ENCODE measurements at regions not wholly inside any gene's neighbourhood (a gene's known extent, or its start where the extent isn't known, plus 50 kb on each side); places are given as distances from the start of the nearest gene placed in this dataset.

GRCh38 chr6:94362061-94362864 lies 942.9 kb upstream of the EPHA7 start:
- DNase-seq = no peak

DNA sequence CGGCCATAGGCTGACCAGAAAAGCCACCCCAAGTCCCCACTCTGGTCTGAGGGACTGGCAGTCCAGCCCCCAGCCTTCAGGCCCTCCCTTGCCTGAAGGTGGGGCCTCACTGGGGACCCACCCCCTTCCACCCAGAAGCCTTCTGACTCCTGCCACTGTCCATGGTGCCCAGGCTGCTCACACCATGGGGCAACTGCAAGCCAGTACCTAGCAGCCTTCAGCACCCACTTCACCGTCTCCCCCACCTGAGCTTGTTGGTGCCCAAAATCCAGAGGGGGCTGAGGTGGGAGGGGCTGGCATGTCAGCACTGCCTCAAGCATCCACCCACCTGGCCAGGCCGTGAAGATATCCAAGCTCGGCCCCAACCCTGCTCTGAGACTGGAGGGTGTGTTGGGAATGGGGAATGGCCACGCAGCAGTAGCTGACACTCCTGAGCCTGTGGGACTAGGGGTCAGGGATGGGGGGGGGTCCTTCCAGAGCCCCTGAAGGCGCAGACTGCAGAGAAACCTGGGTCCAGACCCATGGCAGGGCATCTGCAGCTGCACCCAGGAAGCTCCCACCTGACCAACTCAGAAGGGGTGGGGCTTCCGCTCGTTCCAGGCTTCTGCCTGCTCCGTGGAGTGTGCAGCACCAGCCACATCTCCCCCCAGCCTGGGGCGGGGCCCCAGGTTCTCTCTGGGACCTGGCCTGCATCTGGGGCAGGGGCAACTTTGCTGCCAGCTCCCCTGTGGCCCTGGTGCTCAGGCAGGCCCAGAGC lies 942.1 kb upstream of the EPHA7 start:
- DNase-seq = no peak

DNA sequence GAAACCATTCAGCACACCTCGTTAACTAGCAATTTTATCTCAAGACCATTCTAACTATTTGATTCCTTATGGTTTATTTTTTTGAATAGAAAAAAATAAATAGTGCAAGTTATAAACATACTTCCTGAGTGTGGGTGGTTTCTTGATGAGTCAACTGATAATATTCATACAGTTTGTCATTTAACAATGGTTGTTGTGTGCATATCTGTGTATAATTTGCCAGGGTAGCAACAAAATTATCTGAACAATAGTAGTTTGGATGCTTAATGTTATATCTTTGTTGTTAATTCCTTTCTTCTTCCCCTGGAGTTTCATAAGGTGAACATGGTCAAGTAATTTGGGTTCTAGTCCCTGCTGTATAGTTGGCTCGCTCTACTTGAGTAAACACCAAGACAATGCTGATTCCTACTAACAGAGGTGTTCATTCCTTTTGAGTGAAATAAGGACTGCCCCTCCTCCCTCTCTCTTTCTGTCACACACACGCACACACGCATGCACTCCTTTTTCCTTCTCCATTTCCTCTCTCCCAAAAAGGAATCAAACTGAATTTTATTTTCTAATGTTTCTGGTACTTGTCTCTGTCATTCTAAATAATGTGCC lies 938.1 kb upstream of the EPHA7 start:
- no peak for DNase-seq

- DNase-seq = no peak
Measured at GRCh38 chr6:94350833-94351232, 931.5 kb upstream of the EPHA7 start.

DNA sequence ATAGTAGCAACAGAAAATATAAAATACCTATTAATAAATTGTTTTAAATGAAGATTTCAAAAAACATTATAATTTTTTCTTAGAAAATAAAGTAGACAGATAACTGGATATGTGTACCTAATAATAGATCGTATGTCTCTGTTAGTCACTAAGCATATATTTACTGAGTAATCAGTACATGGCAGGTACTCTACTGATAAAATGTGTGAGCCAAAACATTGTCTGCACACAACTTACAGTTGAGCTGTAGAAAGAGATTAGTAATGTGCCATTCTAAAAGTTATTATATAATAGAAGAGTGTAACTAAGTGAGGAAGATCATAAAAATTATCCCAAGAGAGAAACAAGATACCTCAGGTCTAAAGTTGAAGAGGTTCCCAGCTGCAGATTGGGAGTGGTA lies 929.9 kb upstream of the EPHA7 start:
- DNase-seq = no peak

DNA sequence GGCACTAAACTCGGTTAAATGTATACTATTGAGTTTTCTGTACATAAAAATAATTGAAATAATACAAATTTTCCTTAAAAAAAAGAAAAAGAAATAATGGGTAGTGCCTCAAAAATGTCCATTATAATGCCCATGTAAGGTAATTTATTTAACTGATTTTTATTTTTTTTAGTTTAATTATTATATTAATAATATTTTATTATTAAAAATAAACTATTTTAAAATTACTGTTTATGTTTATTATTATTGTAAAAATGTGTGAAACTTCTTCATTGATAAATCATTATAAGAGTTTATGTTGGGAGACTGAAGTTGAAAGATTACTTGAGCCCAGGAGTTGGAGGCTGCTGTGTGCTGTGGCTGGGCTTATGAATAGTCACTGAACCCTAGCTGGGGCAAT lies 925.5 kb upstream of the EPHA7 start:
- no peak for DNase-seq

DNA sequence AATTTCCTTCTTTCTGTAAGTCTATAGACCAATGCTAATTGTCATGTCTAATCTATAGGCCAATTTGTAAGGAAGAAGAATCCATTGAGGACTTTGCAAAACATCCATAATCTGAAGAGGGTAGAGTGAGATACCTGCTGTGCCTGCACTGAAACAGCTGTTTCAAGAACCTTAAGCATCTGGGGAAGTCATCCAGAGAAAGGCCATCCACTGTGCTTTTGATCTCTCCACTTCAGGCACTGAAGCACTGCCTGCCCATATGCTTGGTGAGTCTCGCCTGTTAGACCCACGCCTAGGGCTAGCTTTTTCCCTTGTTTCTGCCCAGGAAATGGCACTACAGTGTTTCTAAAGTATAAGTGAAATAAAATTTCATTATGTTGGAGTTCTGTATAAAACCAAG lies 921.8 kb upstream of the EPHA7 start:
- DNase-seq = no peak

- no peak for DNase-seq
Measured at GRCh38 chr6:94323853-94324252, 904.5 kb upstream of the EPHA7 start.

DNA sequence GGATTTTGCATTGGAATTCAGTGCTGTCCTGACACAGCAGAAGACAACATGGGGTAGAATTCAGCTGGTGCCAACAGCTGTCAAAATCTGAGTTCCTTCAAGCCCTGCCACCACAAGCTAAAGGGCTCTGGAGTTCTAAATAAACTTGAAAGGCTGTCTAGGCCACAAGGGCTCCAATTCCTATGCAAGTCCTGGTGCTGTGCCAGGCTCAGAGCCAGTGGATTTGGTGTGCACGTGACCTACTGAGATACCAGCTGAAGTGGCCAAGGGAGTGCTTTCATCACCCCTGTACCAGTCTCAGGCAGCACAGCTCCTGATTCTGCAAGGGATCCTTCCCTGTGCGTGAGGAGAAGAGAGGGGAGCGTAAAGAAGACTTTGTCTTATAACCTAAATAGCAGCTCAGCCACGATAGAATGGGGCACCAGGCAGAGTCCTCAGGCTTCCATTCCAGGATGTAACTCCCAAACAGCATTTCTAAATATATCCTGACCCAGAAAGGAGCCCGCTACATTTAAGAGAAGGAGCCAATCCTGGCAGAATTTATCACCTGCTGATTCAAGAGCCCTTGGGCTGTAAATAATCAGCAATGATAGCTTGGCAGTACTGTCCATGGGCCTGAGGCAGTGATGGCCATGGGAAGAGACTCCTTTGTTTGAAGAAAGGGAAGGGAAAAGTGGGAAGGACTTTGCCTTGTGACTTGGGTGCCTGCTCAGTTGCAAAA lies 881.2 kb upstream of the EPHA7 start:
- DNase-seq = no peak

GRCh38 chr6:94289131-94289530 lies 869.8 kb upstream of the EPHA7 start:
- DNase-seq = no peak

- DNase-seq = no peak
Measured at GRCh38 chr6:94278146-94278545, 858.8 kb upstream of the EPHA7 start.

- no peak for DNase-seq
Measured at GRCh38 chr6:94272327-94272726, 853.0 kb upstream of the EPHA7 start.

DNA sequence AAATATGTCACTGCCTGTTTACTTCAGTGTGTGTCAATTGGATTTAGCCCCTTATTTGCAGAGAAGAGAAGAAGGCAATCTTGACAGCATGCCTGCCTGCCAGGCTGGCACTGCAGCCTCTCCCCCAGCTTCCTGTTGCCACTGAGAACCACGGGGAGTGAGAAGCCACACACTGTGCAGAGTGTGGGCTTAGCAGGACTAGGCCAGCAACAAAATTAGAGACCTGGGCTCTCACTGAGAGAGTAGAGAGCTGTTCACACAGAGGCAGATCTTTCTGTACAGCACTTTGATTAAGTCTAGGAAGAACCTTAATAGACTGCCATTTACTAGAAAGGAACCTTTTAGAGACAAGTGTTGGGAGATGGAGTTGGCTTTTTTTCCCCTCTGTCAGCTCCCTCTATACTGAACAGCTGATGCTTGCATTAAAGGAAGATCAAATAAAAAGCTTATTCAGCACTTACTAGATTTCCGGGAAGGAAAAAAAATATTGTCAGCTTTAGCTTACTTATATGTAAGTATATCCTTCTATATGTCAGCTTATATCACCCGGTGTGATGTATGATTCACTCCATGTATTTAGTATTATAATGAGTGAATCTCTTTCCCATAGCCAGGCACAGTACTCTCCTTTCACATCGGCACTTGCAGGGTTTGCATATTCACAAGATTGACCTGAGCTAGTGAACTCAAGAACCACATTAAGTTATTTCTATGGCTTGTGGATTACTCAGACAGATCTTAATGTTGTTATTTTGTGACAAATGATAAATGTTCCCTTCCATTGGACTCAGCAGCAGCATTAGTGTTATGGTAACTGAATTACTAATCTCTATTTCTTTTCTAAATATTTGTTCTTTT lies 851.0 kb upstream of the EPHA7 start:
- DNase-seq = no peak

- DNase-seq = no peak
Measured at GRCh38 chr6:94269256-94269655, 849.9 kb upstream of the EPHA7 start.

DNA sequence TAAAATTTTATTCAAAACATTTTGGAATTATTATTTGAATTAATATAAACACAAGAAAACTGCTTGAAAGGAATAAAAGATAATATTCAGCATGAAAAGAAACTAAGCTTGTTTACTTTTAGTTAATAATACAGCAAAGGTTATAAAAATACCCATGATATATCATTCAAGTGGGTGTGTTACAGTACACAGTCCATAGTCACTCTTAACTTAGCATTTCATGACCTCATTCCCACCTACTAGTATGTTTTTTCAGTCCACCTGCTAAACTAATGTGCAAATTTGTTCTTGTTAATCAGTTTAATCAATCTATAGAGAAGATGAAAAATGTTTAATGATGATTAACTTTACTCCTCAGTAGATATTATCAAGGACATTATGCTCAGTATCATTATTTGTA lies 841.4 kb upstream of the EPHA7 start:
- no peak for DNase-seq

- no peak for DNase-seq
Measured at GRCh38 chr6:94254689-94255088, 835.3 kb upstream of the EPHA7 start.

DNA sequence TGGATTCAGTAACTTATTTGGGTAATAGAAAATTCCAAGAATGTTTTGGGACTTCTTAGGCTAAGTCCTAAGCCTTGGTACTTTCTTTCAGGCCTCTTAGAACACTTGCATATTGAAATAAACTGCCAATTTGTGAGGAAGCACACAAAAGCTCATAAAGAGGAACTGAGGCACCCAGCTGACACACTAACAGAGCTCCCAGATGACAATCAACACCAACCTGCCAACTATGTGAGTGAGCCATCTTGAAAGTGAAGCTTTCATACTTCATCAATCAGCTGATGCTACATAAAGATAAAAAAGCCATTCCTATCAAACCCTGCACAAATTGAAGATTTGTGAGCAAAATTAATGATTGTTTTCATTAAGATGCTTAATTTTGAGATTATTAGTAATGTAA lies 832.5 kb upstream of the EPHA7 start:
- no peak for DNase-seq

- DNase-seq = no peak
Measured at GRCh38 chr6:94245395-94245794, 826.0 kb upstream of the EPHA7 start.

GRCh38 chr6:94238868-94239267 lies 819.5 kb upstream of the EPHA7 start:
- DNase-seq = no peak

DNA sequence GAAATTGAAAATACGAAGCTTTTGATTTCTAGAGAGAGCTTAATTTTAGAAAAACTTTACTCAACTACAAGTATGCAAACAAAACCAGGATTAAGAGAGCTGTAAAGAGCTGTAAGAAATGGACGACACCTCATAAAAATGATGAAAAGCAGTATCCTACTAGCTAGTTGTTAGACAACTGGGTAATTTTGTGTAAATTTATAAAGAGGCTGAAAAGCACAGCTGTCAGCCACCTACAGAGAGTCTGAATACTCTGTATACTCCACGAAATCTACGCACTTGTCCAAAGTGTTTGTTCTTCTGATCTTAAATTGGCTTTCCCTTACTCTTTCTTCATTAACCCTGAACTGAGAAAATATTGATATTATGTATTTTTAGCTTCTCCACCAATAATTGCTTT lies 808.4 kb upstream of the EPHA7 start:
- no peak for DNase-seq

GRCh38 chr6:94217836-94218235 lies 798.5 kb upstream of the EPHA7 start:
- DNase-seq = no peak

DNA sequence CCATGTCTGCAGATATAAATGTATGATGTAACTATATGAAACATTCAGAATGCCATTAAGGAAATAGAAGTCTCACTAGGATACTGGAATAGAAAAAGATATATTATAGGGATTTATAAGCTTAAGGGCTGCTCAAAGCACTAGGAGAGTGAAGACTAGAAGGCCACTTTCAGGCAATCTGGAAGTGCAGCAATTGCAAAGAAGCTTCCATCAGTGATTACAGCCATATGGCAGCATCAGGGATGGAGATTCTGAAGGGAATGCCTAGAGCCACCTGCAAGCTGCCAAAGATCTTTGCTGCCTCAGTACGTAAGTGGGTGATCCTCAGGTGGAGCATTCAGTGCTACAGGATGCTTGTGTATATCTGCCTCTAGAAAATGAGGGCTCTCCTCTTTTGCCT lies 796.2 kb upstream of the EPHA7 start:
- no peak for DNase-seq
